ENCODE measurements at regions not wholly inside any gene's neighbourhood (a gene's known extent, or its start where the extent isn't known, plus 50 kb on each side); places are given as distances from the start of the nearest gene placed in this dataset.

DNA sequence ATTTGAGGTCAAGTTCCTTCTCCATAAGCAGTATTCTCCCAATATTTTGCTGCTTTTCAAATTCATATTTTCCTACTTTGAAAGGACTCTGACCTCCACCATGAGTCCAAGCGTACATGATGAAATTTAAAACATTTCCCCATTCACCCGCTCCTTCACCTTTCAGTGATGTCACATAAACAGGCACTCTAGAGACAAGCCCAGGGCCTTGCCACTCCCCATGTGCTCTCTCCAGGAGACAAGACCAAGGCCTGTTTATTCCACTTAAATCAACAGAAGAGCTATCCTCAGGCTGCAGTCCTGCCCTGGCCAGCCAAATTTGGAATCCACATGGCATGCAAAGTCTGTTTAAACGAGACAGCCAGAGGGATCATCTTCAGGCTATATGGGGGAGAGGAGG is 161.5 kb downstream of the ARRDC4 start:
- no peak for TF ChIP-seq SNAI2 (CRISPR knock-in tag; IDR thresholded peaks at IDR 0.05)
- TF ChIP-seq, protein P1, sequence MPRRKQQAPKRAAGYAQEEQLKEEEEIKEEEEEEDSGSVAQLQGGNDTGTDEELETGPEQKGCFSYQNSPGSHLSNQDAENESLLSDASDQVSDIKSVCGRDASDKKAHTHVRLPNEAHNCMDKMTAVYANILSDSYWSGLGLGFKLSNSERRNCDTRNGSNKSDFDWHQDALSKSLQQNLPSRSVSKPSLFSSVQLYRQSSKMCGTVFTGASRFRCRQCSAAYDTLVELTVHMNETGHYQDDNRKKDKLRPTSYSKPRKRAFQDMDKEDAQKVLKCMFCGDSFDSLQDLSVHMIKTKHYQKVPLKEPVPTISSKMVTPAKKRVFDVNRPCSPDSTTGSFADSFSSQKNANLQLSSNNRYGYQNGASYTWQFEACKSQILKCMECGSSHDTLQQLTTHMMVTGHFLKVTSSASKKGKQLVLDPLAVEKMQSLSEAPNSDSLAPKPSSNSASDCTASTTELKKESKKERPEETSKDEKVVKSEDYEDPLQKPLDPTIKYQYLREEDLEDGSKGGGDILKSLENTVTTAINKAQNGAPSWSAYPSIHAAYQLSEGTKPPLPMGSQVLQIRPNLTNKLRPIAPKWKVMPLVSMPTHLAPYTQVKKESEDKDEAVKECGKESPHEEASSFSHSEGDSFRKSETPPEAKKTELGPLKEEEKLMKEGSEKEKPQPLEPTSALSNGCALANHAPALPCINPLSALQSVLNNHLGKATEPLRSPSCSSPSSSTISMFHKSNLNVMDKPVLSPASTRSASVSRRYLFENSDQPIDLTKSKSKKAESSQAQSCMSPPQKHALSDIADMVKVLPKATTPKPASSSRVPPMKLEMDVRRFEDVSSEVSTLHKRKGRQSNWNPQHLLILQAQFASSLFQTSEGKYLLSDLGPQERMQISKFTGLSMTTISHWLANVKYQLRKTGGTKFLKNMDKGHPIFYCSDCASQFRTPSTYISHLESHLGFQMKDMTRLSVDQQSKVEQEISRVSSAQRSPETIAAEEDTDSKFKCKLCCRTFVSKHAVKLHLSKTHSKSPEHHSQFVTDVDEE (CRISPR knock-in tag; IDR thresholded peaks at IDR 0.05), result no peak
- TF ChIP-seq CSDC2 (CRISPR knock-in tag; IDR thresholded peaks at IDR 0.05), result no peak
- no peak for TF ChIP-seq ZNF565 (CRISPR knock-in tag; conservative IDR thresholded peaks at IDR 0.05; ENCODE audit: low read depth)
- TF ChIP-seq, protein P2, sequence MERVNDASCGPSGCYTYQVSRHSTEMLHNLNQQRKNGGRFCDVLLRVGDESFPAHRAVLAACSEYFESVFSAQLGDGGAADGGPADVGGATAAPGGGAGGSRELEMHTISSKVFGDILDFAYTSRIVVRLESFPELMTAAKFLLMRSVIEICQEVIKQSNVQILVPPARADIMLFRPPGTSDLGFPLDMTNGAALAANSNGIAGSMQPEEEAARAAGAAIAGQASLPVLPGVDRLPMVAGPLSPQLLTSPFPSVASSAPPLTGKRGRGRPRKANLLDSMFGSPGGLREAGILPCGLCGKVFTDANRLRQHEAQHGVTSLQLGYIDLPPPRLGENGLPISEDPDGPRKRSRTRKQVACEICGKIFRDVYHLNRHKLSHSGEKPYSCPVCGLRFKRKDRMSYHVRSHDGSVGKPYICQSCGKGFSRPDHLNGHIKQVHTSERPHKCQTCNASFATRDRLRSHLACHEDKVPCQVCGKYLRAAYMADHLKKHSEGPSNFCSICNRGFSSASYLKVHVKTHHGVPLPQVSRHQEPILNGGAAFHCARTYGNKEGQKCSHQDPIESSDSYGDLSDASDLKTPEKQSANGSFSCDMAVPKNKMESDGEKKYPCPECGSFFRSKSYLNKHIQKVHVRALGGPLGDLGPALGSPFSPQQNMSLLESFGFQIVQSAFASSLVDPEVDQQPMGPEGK (CRISPR knock-in tag; IDR thresholded peaks at IDR 0.05; ENCODE audit: borderline replicate concordance), result no peak
- no peak for TF ChIP-seq TOX (CRISPR knock-in tag; IDR thresholded peaks at IDR 0.05; ENCODE audit: borderline replicate concordance)
- no peak for ATAC-seq

DNA sequence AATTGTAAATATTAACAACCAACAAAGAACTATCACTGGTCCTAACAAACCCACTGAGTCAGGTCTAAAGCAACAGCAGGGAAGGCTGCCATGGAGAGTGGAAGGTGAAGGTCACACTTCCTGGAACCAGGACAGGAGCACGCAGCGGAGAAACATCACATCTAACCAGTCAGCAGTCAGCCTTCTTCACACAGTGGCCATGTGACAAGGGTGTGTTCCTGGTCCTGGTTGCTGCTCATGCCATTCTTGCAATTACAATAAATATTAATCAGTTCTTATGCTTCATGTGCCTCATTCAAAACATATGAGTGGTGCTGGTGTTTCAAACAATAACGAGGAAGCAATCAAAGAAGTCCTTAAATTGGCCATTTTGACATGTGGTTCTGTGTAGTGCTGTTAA is 162.8 kb downstream of the ARRDC4 start:
- TF ChIP-seq POU6F1 (CRISPR knock-in tag; IDR thresholded peaks at IDR 0.05; ENCODE audit: borderline replicate concordance, low read depth) (no peak), ISL1 (CRISPR knock-in tag; IDR thresholded peaks at IDR 0.05) (no peak), CSDC2 (CRISPR knock-in tag; IDR thresholded peaks at IDR 0.05) (no peak), ZNF565 (CRISPR knock-in tag; conservative IDR thresholded peaks at IDR 0.05; ENCODE audit: low read depth) (no peak), BACH2 (CRISPR knock-in tag; IDR thresholded peaks at IDR 0.05; ENCODE audit: borderline replicate concordance) (no peak), ZFP3 (CRISPR knock-in tag; IDR thresholded peaks at IDR 0.05) (no peak), TCF4 (CRISPR knock-in tag; IDR thresholded peaks at IDR 0.05; ENCODE audit: borderline replicate concordance) (no peak), PPARA (CRISPR knock-in tag; IDR thresholded peaks at IDR 0.05; ENCODE audit: borderline replicate concordance) (no peak), CSRNP3 (CRISPR knock-in tag; IDR thresholded peaks at IDR 0.05) (no peak), ZC3H10 (CRISPR knock-in tag; IDR thresholded peaks at IDR 0.05) (no peak), SNAI2 (CRISPR knock-in tag; IDR thresholded peaks at IDR 0.05) (no peak), GLIS3 (CRISPR knock-in tag; IDR thresholded peaks at IDR 0.05) (no peak), TOX (CRISPR knock-in tag; IDR thresholded peaks at IDR 0.05; ENCODE audit: borderline replicate concordance) (no peak), ZNF8 (CRISPR knock-in tag; IDR thresholded peaks at IDR 0.05) (no peak)
- TF ChIP-seq, protein P3, sequence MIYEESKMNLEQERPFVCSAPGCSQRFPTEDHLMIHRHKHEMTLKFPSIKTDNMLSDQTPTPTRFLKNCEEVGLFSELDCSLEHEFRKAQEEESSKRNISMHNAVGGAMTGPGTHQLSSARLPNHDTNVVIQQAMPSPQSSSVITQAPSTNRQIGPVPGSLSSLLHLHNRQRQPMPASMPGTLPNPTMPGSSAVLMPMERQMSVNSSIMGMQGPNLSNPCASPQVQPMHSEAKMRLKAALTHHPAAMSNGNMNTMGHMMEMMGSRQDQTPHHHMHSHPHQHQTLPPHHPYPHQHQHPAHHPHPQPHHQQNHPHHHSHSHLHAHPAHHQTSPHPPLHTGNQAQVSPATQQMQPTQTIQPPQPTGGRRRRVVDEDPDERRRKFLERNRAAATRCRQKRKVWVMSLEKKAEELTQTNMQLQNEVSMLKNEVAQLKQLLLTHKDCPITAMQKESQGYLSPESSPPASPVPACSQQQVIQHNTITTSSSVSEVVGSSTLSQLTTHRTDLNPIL (CRISPR knock-in tag; IDR thresholded peaks at IDR 0.05; ENCODE audit: low read depth), result no peak
- TF ChIP-seq, protein P2 (CRISPR knock-in tag; IDR thresholded peaks at IDR 0.05; ENCODE audit: borderline replicate concordance), result no peak
- TF ChIP-seq, protein P1 (CRISPR knock-in tag; IDR thresholded peaks at IDR 0.05), result no peak
- no peak for ATAC-seq
